GM18517 (cell line): ENCODE measurements at regions not wholly inside any gene's neighbourhood (a gene's known extent, or its start where the extent isn't known, plus 50 kb on each side); places are given as distances from the start of the nearest gene placed in this dataset.
"Not testable (repeated sequence)": the region's sequence is repeated elsewhere in the genome, so short reads cannot be mapped to it uniquely, and the experiment has no call there.

Source experiments
- ATAC-seq: cut with Tn5 transposase; IDR thresholded peaks from one replicate; pipeline ENCODE4 v1.9.1; 2021; ENCODE audit warnings: mild to moderate bottlenecking, moderate library complexity; ENCODE audit not compliant: unreplicated experiment

GRCh38 chr12:24522736-24523135 lies 426.2 kb downstream of the BCAT1 start:
- no peak for ATAC-seq

GRCh38 chr12:24519759-24520158 lies 429.1 kb downstream of the BCAT1 start:
- ATAC-seq = no peak

GRCh38 chr12:24517000-24517399 lies 431.9 kb downstream of the BCAT1 start:
- ATAC-seq = no peak

- ATAC-seq = no peak
Measured at GRCh38 chr12:24510581-24511125, 438.2 kb downstream of the BCAT1 start.

- ATAC-seq = no peak
Measured at GRCh38 chr12:24507827-24508226, 441.1 kb downstream of the BCAT1 start.

GRCh38 chr12:24505366-24506015 lies 443.4 kb downstream of the BCAT1 start:
- ATAC-seq = no peak

- ATAC-seq = not testable (repeated sequence)
Measured at GRCh38 chr12:24503477-24503876, 445.4 kb downstream of the BCAT1 start.

GRCh38 chr12:24500831-24501230 lies 448.1 kb downstream of the BCAT1 start:
- no peak for ATAC-seq

GRCh38 chr12:24500421-24500820 lies 448.5 kb downstream of the BCAT1 start:
- no peak for ATAC-seq

- no peak for ATAC-seq
Measured at GRCh38 chr12:24499151-24500146, 449.5 kb downstream of the BCAT1 start.

- ATAC-seq = no peak
Measured at GRCh38 chr12:24496755-24497154, 452.1 kb downstream of the BCAT1 start.

GRCh38 chr12:24494401-24494800 lies 454.5 kb downstream of the BCAT1 start:
- no peak for ATAC-seq

GRCh38 chr12:24491968-24492367 lies 456.9 kb downstream of the BCAT1 start:
- no peak for ATAC-seq

GRCh38 chr12:24489939-24490338 lies 459.0 kb downstream of the BCAT1 start:
- no peak for ATAC-seq

GRCh38 chr12:24488906-24489619 lies 459.8 kb downstream of the BCAT1 start:
- ATAC-seq = no peak

- ATAC-seq = no peak
Measured at GRCh38 chr12:24488091-24488596, 460.8 kb downstream of the BCAT1 start.

- no peak for ATAC-seq
Measured at GRCh38 chr12:24487606-24488005, 461.3 kb downstream of the BCAT1 start.

- ATAC-seq = no peak
Measured at GRCh38 chr12:24483732-24484131, 465.2 kb downstream of the BCAT1 start.

- ATAC-seq = no peak
Measured at GRCh38 chr12:24482882-24483604, 465.9 kb downstream of the BCAT1 start.

- ATAC-seq = no peak
Measured at GRCh38 chr12:24482044-24482443, 466.9 kb downstream of the BCAT1 start.
